8988T (cell line): ENCODE measurements at regions not wholly inside any gene's neighbourhood (a gene's known extent, or its start where the extent isn't known, plus 50 kb on each side); places are given as distances from the start of the nearest gene placed in this dataset.

ENCODE experiments used
- DNase-seq: peaks from one replicate; pipeline ENCODE4 v3.0.0; 2011

DNA sequence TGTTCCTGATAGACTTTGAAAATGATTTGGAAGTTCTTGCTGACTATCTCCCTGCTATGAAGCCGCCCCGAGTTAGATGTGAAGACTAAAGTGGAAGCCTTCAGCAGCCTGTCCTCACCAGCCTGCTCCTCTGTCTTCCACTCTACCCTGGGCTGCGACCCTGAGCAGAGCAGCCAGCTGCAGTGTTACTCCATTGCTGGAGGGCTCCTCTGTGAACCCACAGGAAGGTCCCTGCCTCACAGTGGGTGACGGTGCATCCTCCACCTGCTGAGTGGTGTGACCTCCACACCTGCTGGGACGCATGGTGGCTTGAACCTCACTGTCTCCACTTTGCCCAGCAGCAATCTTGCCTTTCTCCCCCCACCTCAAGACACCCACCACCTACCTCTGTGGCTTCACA, 116.4 kb downstream of the IRS2 start:
- no peak for DNase-seq

- DNase-seq, result no peak
Observed at GRCh38 chr13:109669234-109669612, 117.2 kb downstream of the IRS2 start.

GRCh38 chr13:109668433-109669233, 117.8 kb downstream of the IRS2 start:
- DNase-seq, result no peak

- DNase-seq, result no peak
Observed at GRCh38 chr13:109667807-109668291, 118.5 kb downstream of the IRS2 start.

DNA sequence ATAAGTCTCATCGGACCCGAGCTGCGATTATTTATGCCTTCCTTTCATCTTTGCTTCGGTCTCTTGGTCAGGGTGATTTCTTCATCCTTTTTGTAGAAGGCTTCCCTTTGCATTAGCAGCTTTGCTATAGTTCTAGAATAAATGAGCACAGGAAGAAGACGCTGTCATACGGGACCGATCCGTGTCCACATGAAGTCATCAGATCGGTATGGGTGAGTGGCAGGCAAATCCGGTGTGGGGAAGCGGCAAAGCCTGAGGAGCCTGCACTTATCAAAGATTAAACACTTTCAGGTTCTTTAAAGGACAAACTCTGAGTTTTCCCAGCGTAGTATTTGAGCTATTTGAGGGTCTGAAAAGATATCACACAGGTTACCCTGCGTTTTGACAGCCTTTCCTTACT, 119.3 kb downstream of the IRS2 start:
- DNase-seq, result no peak

- no peak for DNase-seq
Observed at GRCh38 chr13:109666656-109667055, 119.7 kb downstream of the IRS2 start.

GRCh38 chr13:109665781-109666249, 120.6 kb downstream of the IRS2 start:
- DNase-seq, result no peak

DNA sequence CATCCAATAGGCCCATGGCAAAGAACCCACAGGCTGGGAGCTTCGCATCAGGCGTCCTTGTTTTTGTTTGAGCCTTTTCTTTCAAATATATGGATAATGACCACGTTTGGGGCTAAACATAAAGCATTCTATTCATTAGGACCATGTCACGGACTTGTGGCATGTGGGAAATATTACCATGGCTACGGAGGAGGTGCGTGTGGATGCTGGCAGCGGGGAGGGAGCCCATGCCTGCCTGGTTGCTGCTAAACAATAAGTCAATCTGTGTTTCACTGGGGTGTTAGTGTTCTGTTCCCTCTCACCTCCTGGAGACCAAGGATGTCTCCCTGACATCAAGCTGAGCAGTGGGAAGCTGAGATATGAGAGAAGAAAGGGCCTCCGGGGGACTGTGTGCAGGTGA, 121.1 kb downstream of the IRS2 start:
- DNase-seq, result no peak

DNA sequence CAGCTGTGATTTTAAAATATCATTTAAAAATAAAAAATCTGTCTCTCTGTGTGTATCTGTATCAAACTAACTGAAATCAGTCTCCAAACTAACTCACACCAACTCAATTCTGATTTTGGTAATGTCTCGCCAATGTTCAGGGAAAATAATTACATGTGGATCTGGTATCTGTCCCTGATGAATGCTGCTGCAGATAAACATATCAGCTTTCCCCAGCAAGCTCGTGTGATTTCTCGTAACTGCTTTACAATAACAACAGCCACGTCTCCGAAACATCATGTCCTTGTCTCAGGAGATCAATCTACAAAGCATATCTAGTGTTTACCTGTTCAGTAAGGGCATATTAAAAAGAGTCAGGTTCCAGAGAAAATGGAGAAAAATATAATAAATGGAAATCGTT, 129.0 kb downstream of the IRS2 start:
- no peak for DNase-seq

DNA sequence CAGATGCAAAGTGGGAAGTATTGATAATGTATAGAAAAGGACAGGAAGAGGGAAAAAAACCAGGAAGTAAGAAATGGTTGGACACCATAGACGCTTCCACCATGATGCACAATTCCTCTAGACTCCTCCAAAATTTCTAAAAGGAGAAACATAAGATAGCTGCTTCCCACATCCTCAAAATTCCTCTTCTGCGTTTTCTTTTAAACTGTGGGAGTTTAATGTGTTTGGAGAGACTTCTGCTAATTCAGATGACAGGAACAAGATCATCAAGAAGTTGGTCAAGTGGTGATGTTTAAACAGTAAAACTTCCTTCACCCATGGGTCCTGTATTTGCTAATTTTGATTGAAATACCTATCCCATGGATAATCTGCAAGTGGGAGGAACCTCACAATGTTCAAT, 130.2 kb downstream of the IRS2 start:
- no peak for DNase-seq

DNA sequence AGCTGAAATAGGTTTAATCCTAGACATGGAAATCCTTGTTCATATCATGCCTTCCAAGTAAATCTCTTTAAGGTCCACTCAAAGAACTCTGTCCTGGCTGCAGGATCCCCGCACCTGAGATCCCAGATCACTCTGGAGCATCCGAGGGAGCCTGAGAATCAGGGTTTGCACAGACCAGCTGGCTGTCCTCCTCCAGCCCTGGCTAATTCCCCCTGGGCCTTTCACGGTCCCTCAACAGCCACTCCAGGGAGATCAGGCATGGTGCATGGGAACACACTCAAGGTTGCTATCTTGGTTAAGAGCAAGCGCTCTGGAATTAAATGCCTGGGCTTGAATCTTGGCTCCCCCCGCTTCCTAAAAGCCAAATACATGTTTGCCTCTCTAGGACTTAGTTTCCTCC, 130.8 kb downstream of the IRS2 start:
- no peak for DNase-seq

DNA sequence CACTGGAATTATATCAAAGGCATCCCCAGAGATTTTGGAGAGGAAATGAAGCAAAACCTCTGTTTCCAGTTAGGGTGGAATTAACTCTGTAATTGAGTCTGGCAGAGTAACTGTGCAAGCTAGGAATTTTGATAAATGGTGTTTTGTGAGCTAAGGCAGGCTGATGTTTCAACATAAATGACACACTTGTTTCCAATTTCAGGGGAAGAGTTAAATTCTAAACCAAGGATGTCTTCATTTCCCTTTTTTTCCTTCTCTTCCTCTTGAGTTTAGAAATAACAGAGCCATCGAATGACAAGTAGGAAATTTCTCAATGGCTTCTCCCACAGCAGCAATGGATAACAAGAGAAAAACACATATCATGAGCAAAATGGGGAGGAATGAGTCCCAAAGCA, 131.2 kb downstream of the IRS2 start:
- DNase-seq, result no peak

- no peak for DNase-seq
Observed at GRCh38 chr13:109654341-109655205, 131.8 kb downstream of the IRS2 start.

DNA sequence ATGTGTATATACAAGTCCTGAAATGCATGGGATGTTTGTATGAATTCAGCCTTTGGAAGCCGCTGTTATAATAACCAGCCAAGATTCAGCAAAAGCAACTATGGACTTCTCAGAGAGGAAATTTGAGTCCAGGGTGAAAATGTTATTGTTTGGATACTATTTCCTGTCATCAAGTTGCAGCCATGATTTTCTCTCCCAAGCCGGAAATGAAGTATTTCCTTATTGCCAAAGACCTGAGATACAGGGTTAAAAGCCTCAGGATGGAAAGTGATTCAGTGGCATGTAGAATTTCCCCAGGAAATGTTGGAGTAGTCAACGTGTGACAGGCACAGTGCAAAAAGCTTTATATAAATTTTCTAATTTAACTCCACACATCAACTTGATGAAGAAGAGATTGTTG, 133.9 kb downstream of the IRS2 start:
- no peak for DNase-seq

- no peak for DNase-seq
Observed at GRCh38 chr13:109651854-109652253, 134.5 kb downstream of the IRS2 start.

DNA sequence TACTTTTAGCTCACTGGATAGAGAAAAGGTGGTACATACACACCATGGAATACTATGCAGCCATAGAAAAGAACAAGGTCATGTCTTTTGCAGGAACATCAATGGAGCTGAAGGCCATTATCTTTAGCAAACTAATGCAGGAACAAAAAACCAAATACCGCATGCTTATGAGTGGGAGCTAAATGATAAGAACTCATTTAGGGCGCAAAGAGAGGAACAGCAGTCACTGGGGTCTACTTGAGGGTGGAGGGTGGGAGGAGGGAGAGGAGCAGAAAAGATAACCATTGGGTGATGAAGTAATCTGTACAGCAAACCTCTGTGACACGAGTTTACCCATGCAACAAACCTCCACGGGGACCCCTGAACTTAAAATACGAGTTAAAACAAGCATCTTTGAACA, 135.1 kb downstream of the IRS2 start:
- no peak for DNase-seq

GRCh38 chr13:109650861-109651260, 135.5 kb downstream of the IRS2 start:
- DNase-seq, result no peak

DNA sequence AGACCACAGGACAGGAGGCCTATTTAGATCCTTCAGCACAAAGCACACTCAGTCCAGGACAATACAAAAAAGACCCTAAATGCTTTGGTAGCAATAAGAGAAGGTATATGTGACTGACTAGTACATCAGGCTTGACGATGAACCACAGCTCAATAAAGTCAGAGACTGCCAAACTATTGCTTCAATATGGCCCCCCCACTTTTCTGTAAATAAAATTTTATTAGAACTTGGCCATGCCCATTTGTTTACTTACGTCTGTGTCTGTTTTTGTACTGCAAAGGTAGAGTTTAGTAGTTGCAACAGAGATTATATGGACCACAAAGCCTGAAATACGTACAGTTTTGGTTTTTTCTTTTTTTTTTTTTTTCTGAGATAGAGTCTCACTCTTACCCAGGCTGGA, 136.7 kb downstream of the IRS2 start:
- no peak for DNase-seq

- no peak for DNase-seq
Observed at GRCh38 chr13:109647699-109648098, 138.7 kb downstream of the IRS2 start.

- DNase-seq, result no peak
Observed at GRCh38 chr13:109647053-109647452, 139.3 kb downstream of the IRS2 start.

- DNase-seq, result no peak
Observed at GRCh38 chr13:109646423-109646822, 140.0 kb downstream of the IRS2 start.

DNA sequence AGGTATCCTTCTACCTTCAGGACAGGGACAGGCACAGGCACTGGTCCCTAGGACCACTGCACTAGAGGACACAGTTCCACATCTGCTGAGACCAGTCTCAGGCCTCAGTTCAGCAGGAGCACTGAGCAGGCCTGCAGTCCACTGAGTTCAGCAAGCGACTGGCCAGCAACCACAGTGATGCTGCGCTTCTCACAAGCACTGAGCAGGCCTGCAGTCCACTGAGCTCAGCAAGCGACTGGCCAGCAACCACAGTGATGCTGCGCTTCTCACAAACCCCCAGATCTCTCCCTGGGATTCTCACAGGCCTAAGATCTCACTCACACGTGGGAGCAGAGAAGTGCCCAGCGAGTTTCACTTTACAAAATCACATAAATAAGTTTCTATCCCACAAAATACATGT, 140.6 kb downstream of the IRS2 start:
- DNase-seq, result no peak

GRCh38 chr13:109644956-109645355, 141.4 kb downstream of the IRS2 start:
- no peak for DNase-seq
